SK-N-SH treated with all-trans-retinoic acid at 6 μM for 48 hours (cell line): ENCODE measurements at regions not wholly inside any gene's neighbourhood (a gene's known extent, or its start where the extent isn't known, plus 50 kb on each side); places are given as distances from the start of the nearest gene placed in this dataset.

Source experiments
- ATAC-seq: fragments of 200-7000 bp; cut with Tn5 transposase; 3 replicates; pipeline ENCODE4 v1.9.1; 2020; ENCODE audit warnings: mild to moderate bottlenecking, moderate library complexity
- ARNTL ChIP-seq: fragments of 450-650 bp; formaldehyde crosslinking; IDR thresholded peaks from 2 replicates; pipeline ENCODE4 v1.5.0; 2020; ENCODE audit warnings: low read depth, mild to moderate bottlenecking, moderate library complexity, borderline replicate concordance
- BACH2 ChIP-seq: fragments of 250-450 bp; sonication (Bioruptor Pico); IDR thresholded peaks from 2 replicates; pipeline ENCODE4 v1.9.0; 2021; ENCODE audit warnings: mild to moderate bottlenecking, borderline replicate concordance
- CSDC2 ChIP-seq: fragments of 250-450 bp; sonication (Bioruptor Pico); IDR thresholded peaks from 2 replicates; pipeline ENCODE4 v1.5.0; 2020; ENCODE audit warnings: mild to moderate bottlenecking, moderate library complexity
- CSRNP3 ChIP-seq: fragments of 250-450 bp; sonication (Bioruptor Pico); IDR thresholded peaks from 2 replicates; pipeline ENCODE4 v1.5.1; 2021; ENCODE audit warnings: mild to moderate bottlenecking, moderate library complexity
- ESRRG ChIP-seq: fragments of 250-450 bp; sonication (Bioruptor Pico); IDR thresholded peaks from 2 replicates; pipeline ENCODE4 v1.6.1; 2021; ENCODE audit warnings: mild to moderate bottlenecking
- GLIS3 ChIP-seq: fragments of 250-450 bp; sonication (Bioruptor Pico); IDR thresholded peaks from 2 replicates; pipeline ENCODE4 v1.5.0; 2020; ENCODE audit warnings: mild to moderate bottlenecking, moderate library complexity
- ISL1 ChIP-seq: fragments of 250-450 bp; sonication (Bioruptor Pico); IDR thresholded peaks from 2 replicates; pipeline ENCODE4 v2.1.2; 2022; ENCODE audit warnings: mild to moderate bottlenecking, moderate library complexity
- OSR1 ChIP-seq: fragments of 250-450 bp; sonication (Bioruptor Pico); IDR thresholded peaks from 2 replicates; pipeline ENCODE4 v1.8.0; 2022; ENCODE audit warnings: moderate library complexity, mild to moderate bottlenecking, inconsistent platforms
- POU6F1 ChIP-seq: fragments of 250-450 bp; sonication (Bioruptor Pico); IDR thresholded peaks from 2 replicates; pipeline ENCODE4 v1.8.0; 2021; ENCODE audit warnings: low read depth, mild to moderate bottlenecking, moderate library complexity, borderline replicate concordance
- PPARA ChIP-seq: fragments of 250-450 bp; sonication (Bioruptor Pico); IDR thresholded peaks from 2 replicates; pipeline ENCODE4 v1.5.0; 2020; ENCODE audit warnings: mild to moderate bottlenecking, borderline replicate concordance
- RARB ChIP-seq: fragments of 250-450 bp; sonication (Bioruptor Pico); IDR thresholded peaks from 2 replicates; pipeline ENCODE4 v1.8.0; 2021; ENCODE audit warnings: mild to moderate bottlenecking, moderate library complexity
- TCF4 ChIP-seq: fragments of 250-450 bp; sonication (Bioruptor Pico); IDR thresholded peaks from 2 replicates; pipeline ENCODE4 v1.8.0; 2021; ENCODE audit warnings: mild to moderate bottlenecking, moderate library complexity, borderline replicate concordance
- TOX ChIP-seq: fragments of 250-450 bp; sonication (Bioruptor Pico); IDR thresholded peaks from 2 replicates; pipeline ENCODE4 v1.8.0; 2021; ENCODE audit warnings: mild to moderate bottlenecking, moderate library complexity, borderline replicate concordance
- ZC3H10 ChIP-seq: fragments of 250-450 bp; sonication (Bioruptor Pico); IDR thresholded peaks from 2 replicates; pipeline ENCODE4 v1.5.1; 2021; ENCODE audit warnings: mild to moderate bottlenecking, moderate library complexity
- ZFP3 ChIP-seq: fragments of 250-450 bp; sonication (Bioruptor Pico); IDR thresholded peaks from 2 replicates; pipeline ENCODE4 v1.5.0; 2020; ENCODE audit warnings: mild to moderate bottlenecking, moderate library complexity
- ZFP30 ChIP-seq: fragments of 450-650 bp; formaldehyde crosslinking; IDR thresholded peaks from 2 replicates; pipeline ENCODE4 v1.5.0; 2022; ENCODE audit warnings: mild to moderate bottlenecking, moderate library complexity
- ZNF565 ChIP-seq: fragments of 450-650 bp; formaldehyde crosslinking; conservative IDR thresholded peaks from 2 replicates; pipeline ENCODE4 v1.5.0; 2020; ENCODE audit warnings: low read depth, mild to moderate bottlenecking, moderate library complexity
- ZNF70 ChIP-seq: fragments of 450-650 bp; formaldehyde crosslinking; IDR thresholded peaks from 2 replicates; pipeline ENCODE4 v1.5.0; 2020; ENCODE audit warnings: mild to moderate bottlenecking, moderate library complexity
- ZNF8 ChIP-seq: fragments of 450-650 bp; formaldehyde crosslinking; IDR thresholded peaks from 2 replicates; pipeline ENCODE4 v1.5.0; 2020; ENCODE audit warnings: mild to moderate bottlenecking, moderate library complexity
- TF ChIP-seq, protein P1 (sequence below): fragments of 250-450 bp; sonication (Bioruptor Pico); IDR thresholded peaks from 2 replicates; pipeline ENCODE4 v1.8.0; 2020; ENCODE audit warnings: mild to moderate bottlenecking, moderate library complexity, borderline replicate concordance
- TF ChIP-seq, protein P2 (sequence below): fragments of 250-450 bp; sonication (Bioruptor Pico); IDR thresholded peaks from 2 replicates; pipeline ENCODE4 v1.5.0; 2020; ENCODE audit warnings: mild to moderate bottlenecking, moderate library complexity
- TF ChIP-seq, protein P3 (sequence below): fragments of 250-450 bp; sonication (Bioruptor Pico); IDR thresholded peaks from 2 replicates; pipeline ENCODE4 v1.5.1; 2020; ENCODE audit warnings: low read depth, mild to moderate bottlenecking, moderate library complexity

- ATAC-seq, result no peak
- no peak for TF ChIP-seq TOX (CRISPR knock-in tag)
- TF ChIP-seq, protein P1, sequence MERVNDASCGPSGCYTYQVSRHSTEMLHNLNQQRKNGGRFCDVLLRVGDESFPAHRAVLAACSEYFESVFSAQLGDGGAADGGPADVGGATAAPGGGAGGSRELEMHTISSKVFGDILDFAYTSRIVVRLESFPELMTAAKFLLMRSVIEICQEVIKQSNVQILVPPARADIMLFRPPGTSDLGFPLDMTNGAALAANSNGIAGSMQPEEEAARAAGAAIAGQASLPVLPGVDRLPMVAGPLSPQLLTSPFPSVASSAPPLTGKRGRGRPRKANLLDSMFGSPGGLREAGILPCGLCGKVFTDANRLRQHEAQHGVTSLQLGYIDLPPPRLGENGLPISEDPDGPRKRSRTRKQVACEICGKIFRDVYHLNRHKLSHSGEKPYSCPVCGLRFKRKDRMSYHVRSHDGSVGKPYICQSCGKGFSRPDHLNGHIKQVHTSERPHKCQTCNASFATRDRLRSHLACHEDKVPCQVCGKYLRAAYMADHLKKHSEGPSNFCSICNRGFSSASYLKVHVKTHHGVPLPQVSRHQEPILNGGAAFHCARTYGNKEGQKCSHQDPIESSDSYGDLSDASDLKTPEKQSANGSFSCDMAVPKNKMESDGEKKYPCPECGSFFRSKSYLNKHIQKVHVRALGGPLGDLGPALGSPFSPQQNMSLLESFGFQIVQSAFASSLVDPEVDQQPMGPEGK (CRISPR knock-in tag), result no peak
- no peak for TF ChIP-seq CSRNP3 (CRISPR knock-in tag)
- no peak for TF ChIP-seq ISL1 (CRISPR knock-in tag)
- TF ChIP-seq ZFP3 (CRISPR knock-in tag), result no peak
- TF ChIP-seq ZFP30 (CRISPR knock-in tag), result no peak
- TF ChIP-seq BACH2 (CRISPR knock-in tag), result no peak
- TF ChIP-seq, protein P2, sequence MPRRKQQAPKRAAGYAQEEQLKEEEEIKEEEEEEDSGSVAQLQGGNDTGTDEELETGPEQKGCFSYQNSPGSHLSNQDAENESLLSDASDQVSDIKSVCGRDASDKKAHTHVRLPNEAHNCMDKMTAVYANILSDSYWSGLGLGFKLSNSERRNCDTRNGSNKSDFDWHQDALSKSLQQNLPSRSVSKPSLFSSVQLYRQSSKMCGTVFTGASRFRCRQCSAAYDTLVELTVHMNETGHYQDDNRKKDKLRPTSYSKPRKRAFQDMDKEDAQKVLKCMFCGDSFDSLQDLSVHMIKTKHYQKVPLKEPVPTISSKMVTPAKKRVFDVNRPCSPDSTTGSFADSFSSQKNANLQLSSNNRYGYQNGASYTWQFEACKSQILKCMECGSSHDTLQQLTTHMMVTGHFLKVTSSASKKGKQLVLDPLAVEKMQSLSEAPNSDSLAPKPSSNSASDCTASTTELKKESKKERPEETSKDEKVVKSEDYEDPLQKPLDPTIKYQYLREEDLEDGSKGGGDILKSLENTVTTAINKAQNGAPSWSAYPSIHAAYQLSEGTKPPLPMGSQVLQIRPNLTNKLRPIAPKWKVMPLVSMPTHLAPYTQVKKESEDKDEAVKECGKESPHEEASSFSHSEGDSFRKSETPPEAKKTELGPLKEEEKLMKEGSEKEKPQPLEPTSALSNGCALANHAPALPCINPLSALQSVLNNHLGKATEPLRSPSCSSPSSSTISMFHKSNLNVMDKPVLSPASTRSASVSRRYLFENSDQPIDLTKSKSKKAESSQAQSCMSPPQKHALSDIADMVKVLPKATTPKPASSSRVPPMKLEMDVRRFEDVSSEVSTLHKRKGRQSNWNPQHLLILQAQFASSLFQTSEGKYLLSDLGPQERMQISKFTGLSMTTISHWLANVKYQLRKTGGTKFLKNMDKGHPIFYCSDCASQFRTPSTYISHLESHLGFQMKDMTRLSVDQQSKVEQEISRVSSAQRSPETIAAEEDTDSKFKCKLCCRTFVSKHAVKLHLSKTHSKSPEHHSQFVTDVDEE (CRISPR knock-in tag), result no peak
- no peak for TF ChIP-seq POU6F1 (CRISPR knock-in tag)
- TF ChIP-seq, protein P3, sequence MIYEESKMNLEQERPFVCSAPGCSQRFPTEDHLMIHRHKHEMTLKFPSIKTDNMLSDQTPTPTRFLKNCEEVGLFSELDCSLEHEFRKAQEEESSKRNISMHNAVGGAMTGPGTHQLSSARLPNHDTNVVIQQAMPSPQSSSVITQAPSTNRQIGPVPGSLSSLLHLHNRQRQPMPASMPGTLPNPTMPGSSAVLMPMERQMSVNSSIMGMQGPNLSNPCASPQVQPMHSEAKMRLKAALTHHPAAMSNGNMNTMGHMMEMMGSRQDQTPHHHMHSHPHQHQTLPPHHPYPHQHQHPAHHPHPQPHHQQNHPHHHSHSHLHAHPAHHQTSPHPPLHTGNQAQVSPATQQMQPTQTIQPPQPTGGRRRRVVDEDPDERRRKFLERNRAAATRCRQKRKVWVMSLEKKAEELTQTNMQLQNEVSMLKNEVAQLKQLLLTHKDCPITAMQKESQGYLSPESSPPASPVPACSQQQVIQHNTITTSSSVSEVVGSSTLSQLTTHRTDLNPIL (CRISPR knock-in tag), result no peak
- TF ChIP-seq ARNTL (CRISPR knock-in tag), result no peak
- no peak for TF ChIP-seq ESRRG (CRISPR knock-in tag)
- TF ChIP-seq GLIS3 (CRISPR knock-in tag), result no peak
- TF ChIP-seq ZNF8 (CRISPR knock-in tag), result no peak
- TF ChIP-seq RARB (CRISPR knock-in tag), result no peak
- TF ChIP-seq TCF4, result no peak
- no peak for TF ChIP-seq PPARA (CRISPR knock-in tag)
- TF ChIP-seq, all 23 proteins: peak for 0
These were observed 303.8 kb downstream of the FSIP2 start for GRCh38 chr2:186042207-186043028.

GRCh38 chr2:186044761-186045160, 306.2 kb downstream of the FSIP2 start:
- peak; percentile 71 for ATAC-seq
- TF ChIP-seq TCF4 (peak; percentile 96), ZNF565 (no peak), ZC3H10 (CRISPR knock-in tag) (peak; percentile 89), ZFP30 (CRISPR knock-in tag) (no peak), ESRRG (CRISPR knock-in tag) (no peak), BACH2 (CRISPR knock-in tag) (no peak), CSRNP3 (CRISPR knock-in tag) (peak; percentile 49; the same call in 1 of the 2 replicates), CSDC2 (no peak), OSR1 (CRISPR knock-in tag) (no peak), ZNF8 (CRISPR knock-in tag) (no peak; the same call in 1 of the 2 replicates), ARNTL (CRISPR knock-in tag) (no peak), POU6F1 (CRISPR knock-in tag) (no peak), GLIS3 (CRISPR knock-in tag) (no peak), ISL1 (CRISPR knock-in tag) (peak; percentile 89), PPARA (CRISPR knock-in tag) (no peak), ZNF70 (CRISPR knock-in tag) (no peak)
- TF ChIP-seq, protein P3 (CRISPR knock-in tag), result no peak
